ENCODE measurements at regions not wholly inside any gene's neighbourhood (a gene's known extent, or its start where the extent isn't known, plus 50 kb on each side); places are given as distances from the start of the nearest gene placed in this dataset.
A peak's percentile ranks its signal among the peaks of the same experiment; 100 is the strongest.

GRCh38 chr12:41970744-41971143 lies 173.9 kb downstream of the GXYLT1 start:
- TF ChIP-seq CTCF (IDR thresholded peaks at IDR 0.05; ENCODE audit: unreplicated experiment), result no peak
- no peak for DNase-seq (ENCODE audit: low spot score in 2 of 2, unreplicated experiment in 2 of 2)
- no peaks in the 10 kb centered on the region for H3K9me3 Mint-ChIP-seq
- H3K4me3 Mint-ChIP-seq, result no peak overlapping the region
- H3K36me3 Mint-ChIP-seq, result no peaks in the 10 kb centered on the region
- no peak overlapping the region for H3K27ac Mint-ChIP-seq
- peaks cover 24% of the 10 kb centered on the region for H3K4me1 Mint-ChIP-seq
- no peaks in the 10 kb centered on the region for H3K27me3 Mint-ChIP-seq (ENCODE audit: low read depth)

GRCh38 chr12:41968599-41968998 lies 176.1 kb downstream of the GXYLT1 start:
- H3K27me3 Mint-ChIP-seq (ENCODE audit: low read depth), result no peaks in the 10 kb centered on the region
- H3K9me3 Mint-ChIP-seq, result no peaks in the 10 kb centered on the region
- peaks cover 38% of the 10 kb centered on the region for H3K4me1 Mint-ChIP-seq
- TF ChIP-seq CTCF (IDR thresholded peaks at IDR 0.05; ENCODE audit: unreplicated experiment), result no peak
- H3K4me3 Mint-ChIP-seq, result no peak overlapping the region
- H3K27ac Mint-ChIP-seq, result peak overlapping the region; percentile 31
- DNase-seq (ENCODE audit: low spot score in 2 of 2, unreplicated experiment in 2 of 2), result no peak
- H3K36me3 Mint-ChIP-seq, result no peaks in the 10 kb centered on the region

- H3K4me3 Mint-ChIP-seq, result no peak overlapping the region
These were observed 176.8 kb downstream of the GXYLT1 start for GRCh38 chr12:41967668-41968500.

GRCh38 chr12:41966916-41967315 lies 177.8 kb downstream of the GXYLT1 start:
- TF ChIP-seq CTCF (IDR thresholded peaks at IDR 0.05; ENCODE audit: unreplicated experiment), result no peak
- Mint-ChIP-seq H3K36me3 (no peaks in the 10 kb centered on the region), H3K27ac (no peak overlapping the region), H3K9me3 (no peaks in the 10 kb centered on the region), H3K4me3 (no peak overlapping the region), H3K27me3 (ENCODE audit: low read depth) (no peaks in the 10 kb centered on the region), H3K4me1 (peaks cover 36% of the 10 kb centered on the region)
- DNase-seq (ENCODE audit: low spot score in 2 of 2, unreplicated experiment in 2 of 2), result no peak

More at GRCh38 chr12:41967668-41968500, 176.8 kb downstream of the GXYLT1 start:
- no peak for DNase-seq (ENCODE audit: low spot score in 2 of 2, unreplicated experiment in 2 of 2)
- Mint-ChIP-seq H3K4me1 (peaks cover 38% of the 10 kb centered on the region), H3K27ac (peak overlapping the region; percentile 48), H3K9me3 (no peaks in the 10 kb centered on the region), H3K27me3 (ENCODE audit: low read depth) (no peaks in the 10 kb centered on the region), H3K36me3 (no peaks in the 10 kb centered on the region)
- TF ChIP-seq CTCF (IDR thresholded peaks at IDR 0.05; ENCODE audit: unreplicated experiment), result no peak

- no peak for TF ChIP-seq CTCF (IDR thresholded peaks at IDR 0.05; ENCODE audit: unreplicated experiment)
- H3K36me3 Mint-ChIP-seq, result no peaks in the 10 kb centered on the region
- H3K9me3 Mint-ChIP-seq, result no peaks in the 10 kb centered on the region
- H3K27me3 Mint-ChIP-seq (ENCODE audit: low read depth), result no peaks in the 10 kb centered on the region
- no peak for DNase-seq (ENCODE audit: low spot score in 2 of 2, unreplicated experiment in 2 of 2)
- H3K4me3 Mint-ChIP-seq, result no peak overlapping the region
- H3K27ac Mint-ChIP-seq, result no peak overlapping the region
- peaks cover 36% of the 10 kb centered on the region for H3K4me1 Mint-ChIP-seq
These were observed 178.7 kb downstream of the GXYLT1 start for GRCh38 chr12:41966001-41966400.
